Cardiac fibroblast (primary cell): ENCODE measurements at regions not wholly inside any gene's neighbourhood (a gene's known extent, or its start where the extent isn't known, plus 50 kb on each side); places are given as distances from the start of the nearest gene placed in this dataset.

Source experiments
- DNase-seq, 2 donors: peaks; one replicate each; pipeline versions ENCODE4 v3.0.0 to v3.0.0-alpha.2; 2010; ENCODE audit warnings: low read depth in 2 of 2
- H3K4me3 ChIP-seq, 2 donors: replicated peaks in 1 of 2; 1 replicate in 1 of 2; 2 replicates in 1 of 2; pipeline ENCODE4 v1.5.1; 2011; ENCODE audit warnings: low read depth in 2 of 2, low read length in 2 of 2, mild to moderate bottlenecking in 2 of 2, moderate library complexity in 1 of 2
- CTCF ChIP-seq: IDR thresholded peaks from one replicate; pipeline ENCODE4 v1.5.1; 2011; ENCODE audit warnings: low read depth, mild to moderate bottlenecking, low read length, inconsistent platforms

- no peak for DNase-seq
- H3K4me3 ChIP-seq = no peak overlapping the region
- no peak for TF ChIP-seq CTCF
These were observed 261.1 kb upstream of the RGS18 start for GRCh38 chr1:191897134-191897533.

GRCh38 chr1:191901651-191902050 lies 256.6 kb upstream of the RGS18 start:
- no peak for TF ChIP-seq CTCF
- no peak for DNase-seq

GRCh38 chr1:191904991-191905390 lies 253.3 kb upstream of the RGS18 start:
- no peak for DNase-seq
- TF ChIP-seq CTCF = no peak
- no peak overlapping the region for H3K4me3 ChIP-seq

More at GRCh38 chr1:191901651-191902050, 256.6 kb upstream of the RGS18 start:
- no peak overlapping the region for H3K4me3 ChIP-seq

GRCh38 chr1:191905781-191906180 lies 252.5 kb upstream of the RGS18 start:
- no peak overlapping the region for H3K4me3 ChIP-seq
- no peak for TF ChIP-seq CTCF
- no peak for DNase-seq

- TF ChIP-seq CTCF = no peak
- no peak overlapping the region for H3K4me3 ChIP-seq
- no peak for DNase-seq
These were observed 251.1 kb upstream of the RGS18 start for GRCh38 chr1:191907121-191907520.

GRCh38 chr1:191910245-191910644 lies 248.0 kb upstream of the RGS18 start:
- DNase-seq = no peak
- no peak for TF ChIP-seq CTCF
- no peak overlapping the region for H3K4me3 ChIP-seq

GRCh38 chr1:191912517-191912916 lies 245.7 kb upstream of the RGS18 start:
- no peak overlapping the region for H3K4me3 ChIP-seq
- no peak for TF ChIP-seq CTCF
- no peak for DNase-seq
